GM23338 (cell line): ENCODE measurements at regions not wholly inside any gene's neighbourhood (a gene's known extent, or its start where the extent isn't known, plus 50 kb on each side); places are given as distances from the start of the nearest gene placed in this dataset.

ENCODE experiments used
- ATAC-seq: fragments of 200-7000 bp; cut with Tn5 transposase; 3 replicates; pipeline ENCODE4 v1.9.1; 2020
- DNase-seq: peaks from one replicate; pipeline ENCODE4 v3.0.0-alpha.2; 2015; ENCODE audit warnings: low spot score
- H2AFZ ChIP-seq: fragments of 200-600 bp; sonication (generic); 2 replicates; pipeline ENCODE4 v1.8.0; 2016; ENCODE audit warnings: antibody characterized with exemption, mild to moderate bottlenecking, moderate library complexity
- H3F3A ChIP-seq: fragments of 200-600 bp; sonication (generic); replicated peaks from 2 replicates; pipeline ENCODE4 v1.8.0; 2017; ENCODE audit warnings: antibody characterized with exemption, mixed run types, low read depth
- H3K27ac ChIP-seq: fragments of 200-600 bp; sonication (generic); 2 replicates; pipeline ENCODE4 v1.6.1; 2016; ENCODE audit warnings: low read depth
- H3K27me3 ChIP-seq: fragments of 200-600 bp; sonication (generic); 2 replicates; pipeline ENCODE4 v1.8.0; 2016; ENCODE audit warnings: mild to moderate bottlenecking, mixed run types, moderate library complexity; ENCODE audit not compliant: insufficient read depth
- H3K36me3 ChIP-seq: fragments of 200-600 bp; sonication (generic); 2 replicates; pipeline ENCODE4 v1.8.0; 2016; ENCODE audit warnings: mild to moderate bottlenecking; ENCODE audit not compliant: insufficient read depth
- H3K4me1 ChIP-seq: fragments of 200-600 bp; sonication (generic); 2 replicates; pipeline ENCODE4 v1.8.0; 2016; ENCODE audit warnings: mild to moderate bottlenecking, moderate library complexity; ENCODE audit not compliant: insufficient read depth
- H3K4me2 ChIP-seq: fragments of 200-600 bp; sonication (generic); 2 replicates; pipeline ENCODE4 v1.7.1; 2017; ENCODE audit warnings: mixed run types
- H3K4me3 ChIP-seq: fragments of 200-600 bp; sonication (generic); 2 replicates; pipeline ENCODE4 v1.6.1; 2016; ENCODE audit warnings: mixed run types
- H3K79me2 ChIP-seq: fragments of 200-600 bp; sonication (generic); replicated peaks from 2 replicates; pipeline ENCODE4 v1.8.0; 2017; ENCODE audit warnings: mild to moderate bottlenecking; ENCODE audit not compliant: insufficient read depth
- H3K9me2 ChIP-seq: fragments of 200-600 bp; sonication (generic); 2 replicates; pipeline ENCODE4 v1.8.0; 2017; ENCODE audit not compliant: insufficient read depth
- H4K20me1 ChIP-seq: fragments of 200-600 bp; sonication (generic); replicated peaks from 2 replicates; pipeline ENCODE4 v1.8.0; 2017; ENCODE audit warnings: mild to moderate bottlenecking; ENCODE audit not compliant: insufficient read depth
- H3K27ac Mint-ChIP-seq: 2 replicates; pipeline ENCODE4 v1.8.0; 2020; ENCODE audit warnings: inconsistent platforms, mild to moderate bottlenecking, moderate library complexity, mixed read lengths
- H3K27me3 Mint-ChIP-seq: 3 replicates; pipeline ENCODE4 v1.8.0; 2022; ENCODE audit warnings: low read depth, mild to moderate bottlenecking, moderate library complexity, mixed read lengths, inconsistent platforms; ENCODE audit not compliant: insufficient read depth, poor library complexity
- H3K36me3 Mint-ChIP-seq: 3 replicates; pipeline ENCODE4 v1.8.0; 2021; ENCODE audit warnings: low read depth, mild to moderate bottlenecking, inconsistent platforms, moderate library complexity, mixed read lengths
- H3K4me1 Mint-ChIP-seq: 3 replicates; pipeline ENCODE4 v1.8.0; 2020; ENCODE audit warnings: mild to moderate bottlenecking, inconsistent platforms, mixed read lengths
- H3K4me3 Mint-ChIP-seq: 3 replicates; pipeline ENCODE4 v1.8.0; 2021; ENCODE audit warnings: moderate library complexity, mild to moderate bottlenecking, inconsistent platforms, mixed read lengths
- H3K9me3 Mint-ChIP-seq: 3 replicates; pipeline ENCODE4 v1.8.0; 2020; ENCODE audit warnings: moderate library complexity, mild to moderate bottlenecking, inconsistent platforms, mixed read lengths
- CREB1 ChIP-seq: fragments of 250-450 bp; sonication (Bioruptor Pico); IDR thresholded peaks from 2 replicates; pipeline ENCODE4 v1.5.0; 2020; ENCODE audit warnings: low read depth, mild to moderate bottlenecking, moderate library complexity
- EZH2 ChIP-seq: fragments of 200-600 bp; sonication (generic); IDR thresholded peaks from one replicate; pipeline ENCODE4 v1.8.0; 2017; ENCODE audit warnings: antibody characterized with exemption, mild to moderate bottlenecking, low read depth; ENCODE audit not compliant: unreplicated experiment
- JUNB ChIP-seq: IDR thresholded peaks from one replicate; pipeline ENCODE4 v1.6.1; 2016; ENCODE audit warnings: antibody characterized with exemption; ENCODE audit not compliant: unreplicated experiment
- NANOG ChIP-seq: IDR thresholded peaks from 2 replicates; pipeline ENCODE4 v1.6.1; 2016; ENCODE audit warnings: antibody characterized with exemption, borderline replicate concordance
- POLR2AphosphoS5 ChIP-seq: IDR thresholded peaks from 2 replicates; pipeline ENCODE4 v1.6.1; 2016; ENCODE audit warnings: antibody characterized with exemption, low read depth
- STAT1 ChIP-seq: IDR thresholded peaks from one replicate; pipeline ENCODE4 v1.6.1; 2016; ENCODE audit warnings: antibody characterized with exemption; ENCODE audit not compliant: unreplicated experiment
- ZNF114 ChIP-seq: fragments of 250-450 bp; sonication (Bioruptor Pico); IDR thresholded peaks from 2 replicates; pipeline ENCODE4 v1.5.0; 2020; ENCODE audit warnings: mild to moderate bottlenecking, moderate library complexity
- ZNF331 ChIP-seq: fragments of 250-450 bp; sonication (Bioruptor Pico); IDR thresholded peaks from 2 replicates; pipeline ENCODE4 v1.5.0; 2020; ENCODE audit warnings: low read depth, mild to moderate bottlenecking, moderate library complexity
- TF ChIP-seq, protein P1 (sequence below), 2 experiments: fragments of 200-600 bp in 1 of 2; sonication (generic) in 1 of 2; conservative IDR thresholded peaks; 2 replicates each; pipeline versions ENCODE4 v1.5.1 to v1.6.1; 2016 to 2017; ENCODE audit warnings: antibody characterized with exemption in 2 of 2, low read depth in 2 of 2, mild to moderate bottlenecking in 2 of 2, moderate library complexity in 1 of 2
- TF ChIP-seq, protein P2 (sequence below): fragments of 250-450 bp; sonication (Bioruptor Pico); IDR thresholded peaks from 2 replicates; pipeline ENCODE4 v1.5.0; 2020; ENCODE audit warnings: mild to moderate bottlenecking, moderate library complexity
- TF ChIP-seq, protein P3 (sequence below): IDR thresholded peaks from 2 replicates; pipeline ENCODE4 v1.6.1; 2016; ENCODE audit warnings: antibody characterized with exemption

DNA sequence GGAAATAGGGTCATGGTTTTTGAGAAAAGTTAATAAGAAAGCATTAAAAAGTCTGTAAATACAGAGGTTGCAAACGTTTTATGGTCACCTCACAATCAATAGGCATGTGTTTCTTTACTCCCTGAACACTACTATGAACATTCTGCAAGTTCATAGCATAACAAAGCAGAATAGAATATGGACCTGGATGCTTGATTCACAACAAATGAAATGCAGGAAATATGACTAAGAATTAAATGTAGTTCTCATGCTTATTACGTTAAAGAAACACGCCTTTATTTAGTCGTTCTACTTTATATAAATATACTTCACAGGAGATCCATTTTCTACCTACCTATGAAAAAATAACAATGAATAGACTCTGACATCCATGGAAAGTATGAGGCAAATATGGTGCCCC, 344.0 kb downstream of the KCTD12 start:
- no peak overlapping the region for H3K4me3 ChIP-seq
- Mint-ChIP-seq H3K36me3 (no peaks in the 10 kb centered on the region; the same call in 2 of the 3 replicates), H3K4me1 (no peaks in the 10 kb centered on the region; the same call in 2 of the 3 replicates), H3K9me3 (peaks cover 2% of the 10 kb centered on the region; the same call in 1 of the 3 replicates), H3K4me3 (no peak overlapping the region), H3K27me3 (no peaks in the 10 kb centered on the region), H3K27ac (no peak overlapping the region)
- no peak overlapping the region for H3K4me2 ChIP-seq
- DNase-seq = no peak
- H3K27me3 ChIP-seq = no peaks in the 10 kb centered on the region
- no peak for ATAC-seq
- H3K27ac ChIP-seq = no peak overlapping the region
- no peaks in the 10 kb centered on the region for H3K36me3 ChIP-seq
- no peaks in the 10 kb centered on the region for H3K79me2 ChIP-seq
- no peak overlapping the region for H2AFZ ChIP-seq
- no peaks in the 10 kb centered on the region for H3K4me1 ChIP-seq
- no peaks in the 10 kb centered on the region for H3F3A ChIP-seq
- no peak for TF ChIP-seq NANOG
- TF ChIP-seq, protein P1, sequence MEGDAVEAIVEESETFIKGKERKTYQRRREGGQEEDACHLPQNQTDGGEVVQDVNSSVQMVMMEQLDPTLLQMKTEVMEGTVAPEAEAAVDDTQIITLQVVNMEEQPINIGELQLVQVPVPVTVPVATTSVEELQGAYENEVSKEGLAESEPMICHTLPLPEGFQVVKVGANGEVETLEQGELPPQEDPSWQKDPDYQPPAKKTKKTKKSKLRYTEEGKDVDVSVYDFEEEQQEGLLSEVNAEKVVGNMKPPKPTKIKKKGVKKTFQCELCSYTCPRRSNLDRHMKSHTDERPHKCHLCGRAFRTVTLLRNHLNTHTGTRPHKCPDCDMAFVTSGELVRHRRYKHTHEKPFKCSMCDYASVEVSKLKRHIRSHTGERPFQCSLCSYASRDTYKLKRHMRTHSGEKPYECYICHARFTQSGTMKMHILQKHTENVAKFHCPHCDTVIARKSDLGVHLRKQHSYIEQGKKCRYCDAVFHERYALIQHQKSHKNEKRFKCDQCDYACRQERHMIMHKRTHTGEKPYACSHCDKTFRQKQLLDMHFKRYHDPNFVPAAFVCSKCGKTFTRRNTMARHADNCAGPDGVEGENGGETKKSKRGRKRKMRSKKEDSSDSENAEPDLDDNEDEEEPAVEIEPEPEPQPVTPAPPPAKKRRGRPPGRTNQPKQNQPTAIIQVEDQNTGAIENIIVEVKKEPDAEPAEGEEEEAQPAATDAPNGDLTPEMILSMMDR (conservative IDR thresholded peaks at IDR 0.05; ENCODE audit: low read depth in 2 of 2) = no peak
- peaks cover under 1% of the 10 kb centered on the region; the same call in 1 of the 2 replicates for H3K9me2 ChIP-seq
- no peaks in the 10 kb centered on the region for H4K20me1 ChIP-seq

DNA sequence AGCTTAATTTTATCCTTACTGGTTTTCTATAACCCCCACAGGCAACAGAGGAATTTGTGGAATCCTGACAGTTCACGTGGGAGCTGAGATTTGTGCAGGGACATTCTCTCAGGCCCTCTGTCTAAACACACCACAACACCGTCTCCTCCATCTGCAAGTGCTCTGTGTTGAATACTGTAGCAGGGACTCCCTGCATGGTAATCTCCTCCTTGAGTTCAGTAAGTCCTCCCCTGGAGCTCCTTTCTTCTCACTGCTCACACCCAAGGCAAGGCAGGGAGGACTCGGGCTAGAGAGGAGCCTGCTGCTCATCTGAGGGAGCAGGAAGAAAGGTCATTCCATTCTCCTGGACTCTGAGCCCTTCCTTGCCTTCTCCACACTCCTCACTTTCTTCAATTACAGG, 348.2 kb downstream of the KCTD12 start:
- Histone ChIP-seq H3K4me2 (no peak overlapping the region), H3K4me1 (no peaks in the 10 kb centered on the region), H2AFZ (peak overlapping the region; percentile 39), H4K20me1 (no peaks in the 10 kb centered on the region), H3K79me2 (no peaks in the 10 kb centered on the region), H3K27me3 (no peaks in the 10 kb centered on the region), H3K4me3 (no peak overlapping the region), H3K27ac (no peak overlapping the region), H3F3A (no peaks in the 10 kb centered on the region), H3K9me2 (peaks cover 3% of the 10 kb centered on the region; the same call in 1 of the 2 replicates), H3K36me3 (no peaks in the 10 kb centered on the region)
- Mint-ChIP-seq H3K9me3 (no peaks in the 10 kb centered on the region), H3K4me1 (no peaks in the 10 kb centered on the region; the same call in 2 of the 3 replicates), H3K27ac (no peak overlapping the region), H3K27me3 (no peaks in the 10 kb centered on the region), H3K36me3 (no peaks in the 10 kb centered on the region), H3K4me3 (no peak overlapping the region)
- peak; percentile 9 for DNase-seq
- peak; percentile 71 for ATAC-seq
- TF ChIP-seq, protein P1 (conservative IDR thresholded peaks at IDR 0.05; ENCODE audit: low read depth in 2 of 2) = no peak
- TF ChIP-seq JUNB = no peak
- no peak for TF ChIP-seq POLR2AphosphoS5
- no peak for TF ChIP-seq ZNF331
- no peak for TF ChIP-seq ZNF114 (CRISPR knock-in tag)
- TF ChIP-seq EZH2 = no peak
- TF ChIP-seq, protein P2, sequence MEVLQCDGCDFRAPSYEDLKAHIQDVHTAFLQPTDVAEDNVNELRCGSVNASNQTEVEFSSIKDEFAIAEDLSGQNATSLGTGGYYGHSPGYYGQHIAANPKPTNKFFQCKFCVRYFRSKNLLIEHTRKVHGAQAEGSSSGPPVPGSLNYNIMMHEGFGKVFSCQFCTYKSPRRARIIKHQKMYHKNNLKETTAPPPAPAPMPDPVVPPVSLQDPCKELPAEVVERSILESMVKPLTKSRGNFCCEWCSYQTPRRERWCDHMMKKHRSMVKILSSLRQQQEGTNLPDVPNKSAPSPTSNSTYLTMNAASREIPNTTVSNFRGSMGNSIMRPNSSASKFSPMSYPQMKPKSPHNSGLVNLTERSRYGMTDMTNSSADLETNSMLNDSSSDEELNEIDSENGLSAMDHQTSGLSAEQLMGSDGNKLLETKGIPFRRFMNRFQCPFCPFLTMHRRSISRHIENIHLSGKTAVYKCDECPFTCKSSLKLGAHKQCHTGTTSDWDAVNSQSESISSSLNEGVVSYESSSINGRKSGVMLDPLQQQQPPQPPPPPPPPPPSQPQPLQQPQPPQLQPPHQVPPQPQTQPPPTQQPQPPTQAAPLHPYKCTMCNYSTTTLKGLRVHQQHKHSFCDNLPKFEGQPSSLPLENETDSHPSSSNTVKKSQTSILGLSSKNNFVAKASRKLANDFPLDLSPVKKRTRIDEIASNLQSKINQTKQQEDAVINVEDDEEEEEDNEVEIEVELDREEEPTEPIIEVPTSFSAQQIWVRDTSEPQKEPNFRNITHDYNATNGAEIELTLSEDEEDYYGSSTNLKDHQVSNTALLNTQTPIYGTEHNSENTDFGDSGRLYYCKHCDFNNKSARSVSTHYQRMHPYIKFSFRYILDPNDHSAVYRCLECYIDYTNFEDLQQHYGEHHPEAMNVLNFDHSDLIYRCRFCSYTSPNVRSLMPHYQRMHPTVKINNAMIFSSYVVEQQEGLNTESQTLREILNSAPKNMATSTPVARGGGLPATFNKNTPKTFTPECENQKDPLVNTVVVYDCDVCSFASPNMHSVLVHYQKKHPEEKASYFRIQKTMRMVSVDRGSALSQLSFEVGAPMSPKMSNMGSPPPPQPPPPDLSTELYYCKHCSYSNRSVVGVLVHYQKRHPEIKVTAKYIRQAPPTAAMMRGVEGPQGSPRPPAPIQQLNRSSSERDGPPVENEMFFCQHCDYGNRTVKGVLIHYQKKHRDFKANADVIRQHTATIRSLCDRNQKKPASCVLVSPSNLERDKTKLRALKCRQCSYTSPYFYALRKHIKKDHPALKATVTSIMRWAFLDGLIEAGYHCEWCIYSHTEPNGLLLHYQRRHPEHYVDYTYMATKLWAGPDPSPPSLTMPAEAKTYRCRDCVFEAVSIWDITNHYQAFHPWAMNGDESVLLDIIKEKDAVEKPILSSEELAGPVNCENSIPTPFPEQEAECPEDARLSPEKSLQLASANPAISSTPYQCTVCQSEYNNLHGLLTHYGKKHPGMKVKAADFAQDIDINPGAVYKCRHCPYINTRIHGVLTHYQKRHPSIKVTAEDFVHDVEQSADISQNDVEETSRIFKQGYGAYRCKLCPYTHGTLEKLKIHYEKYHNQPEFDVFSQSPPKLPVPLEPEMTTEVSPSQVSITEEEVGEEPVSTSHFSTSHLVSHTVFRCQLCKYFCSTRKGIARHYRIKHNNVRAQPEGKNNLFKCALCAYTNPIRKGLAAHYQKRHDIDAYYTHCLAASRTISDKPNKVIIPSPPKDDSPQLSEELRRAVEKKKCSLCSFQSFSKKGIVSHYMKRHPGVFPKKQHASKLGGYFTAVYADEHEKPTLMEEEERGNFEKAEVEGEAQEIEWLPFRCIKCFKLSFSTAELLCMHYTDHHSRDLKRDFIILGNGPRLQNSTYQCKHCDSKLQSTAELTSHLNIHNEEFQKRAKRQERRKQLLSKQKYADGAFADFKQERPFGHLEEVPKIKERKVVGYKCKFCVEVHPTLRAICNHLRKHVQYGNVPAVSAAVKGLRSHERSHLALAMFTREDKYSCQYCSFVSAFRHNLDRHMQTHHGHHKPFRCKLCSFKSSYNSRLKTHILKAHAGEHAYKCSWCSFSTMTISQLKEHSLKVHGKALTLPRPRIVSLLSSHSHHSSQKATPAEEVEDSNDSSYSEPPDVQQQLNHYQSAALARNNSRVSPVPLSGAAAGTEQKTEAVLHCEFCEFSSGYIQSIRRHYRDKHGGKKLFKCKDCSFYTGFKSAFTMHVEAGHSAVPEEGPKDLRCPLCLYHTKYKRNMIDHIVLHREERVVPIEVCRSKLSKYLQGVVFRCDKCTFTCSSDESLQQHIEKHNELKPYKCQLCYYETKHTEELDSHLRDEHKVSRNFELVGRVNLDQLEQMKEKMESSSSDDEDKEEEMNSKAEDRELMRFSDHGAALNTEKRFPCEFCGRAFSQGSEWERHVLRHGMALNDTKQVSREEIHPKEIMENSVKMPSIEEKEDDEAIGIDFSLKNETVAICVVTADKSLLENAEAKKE (CRISPR knock-in tag) = no peak
- TF ChIP-seq, protein P3, sequence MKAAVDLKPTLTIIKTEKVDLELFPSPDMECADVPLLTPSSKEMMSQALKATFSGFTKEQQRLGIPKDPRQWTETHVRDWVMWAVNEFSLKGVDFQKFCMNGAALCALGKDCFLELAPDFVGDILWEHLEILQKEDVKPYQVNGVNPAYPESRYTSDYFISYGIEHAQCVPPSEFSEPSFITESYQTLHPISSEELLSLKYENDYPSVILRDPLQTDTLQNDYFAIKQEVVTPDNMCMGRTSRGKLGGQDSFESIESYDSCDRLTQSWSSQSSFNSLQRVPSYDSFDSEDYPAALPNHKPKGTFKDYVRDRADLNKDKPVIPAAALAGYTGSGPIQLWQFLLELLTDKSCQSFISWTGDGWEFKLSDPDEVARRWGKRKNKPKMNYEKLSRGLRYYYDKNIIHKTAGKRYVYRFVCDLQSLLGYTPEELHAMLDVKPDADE = no peak
- no peak for TF ChIP-seq STAT1
- TF ChIP-seq CREB1 (CRISPR knock-in tag) = no peak
